ENCODE measurements at regions not wholly inside any gene's neighbourhood (a gene's known extent, or its start where the extent isn't known, plus 50 kb on each side); places are given as distances from the start of the nearest gene placed in this dataset.

GRCh38 chr14:76926521-76927251 lies 100.5 kb downstream of the LRRC74A start:
- no peak for DNase-seq (ENCODE audit: low read depth)

GRCh38 chr14:76925097-76925441 lies 98.9 kb downstream of the LRRC74A start:
- DNase-seq (ENCODE audit: low read depth): no peak

GRCh38 chr14:76924371-76925096 lies 98.3 kb downstream of the LRRC74A start:
- DNase-seq (ENCODE audit: low read depth): no peak

- no peak for DNase-seq (ENCODE audit: low read depth)
These were observed 97.5 kb downstream of the LRRC74A start for GRCh38 chr14:76923431-76924370.

GRCh38 chr14:76922584-76922983 lies 96.4 kb downstream of the LRRC74A start:
- no peak for DNase-seq (ENCODE audit: low read depth)

GRCh38 chr14:76922092-76922491 lies 95.9 kb downstream of the LRRC74A start:
- no peak for DNase-seq (ENCODE audit: low read depth)

- no peak for DNase-seq (ENCODE audit: low read depth)
These were observed 94.8 kb downstream of the LRRC74A start for GRCh38 chr14:76921088-76921399.

GRCh38 chr14:76920331-76921087 lies 94.3 kb downstream of the LRRC74A start:
- no peak for DNase-seq (ENCODE audit: low read depth)

- no peak for DNase-seq (ENCODE audit: low read depth)
These were observed 93.5 kb downstream of the LRRC74A start for GRCh38 chr14:76919431-76920330.

Measured in GM04503 (cell line).